ENCODE measurements at regions not wholly inside any gene's neighbourhood (a gene's known extent, or its start where the extent isn't known, plus 50 kb on each side); places are given as distances from the start of the nearest gene placed in this dataset.
"Not testable (repeated sequence)": the region's sequence is repeated elsewhere in the genome, so short reads cannot be mapped to it uniquely, and the experiment has no call there.

GRCh38 chr9:75282047-75282446 lies 193.7 kb downstream of the OSTF1 start:
- no peak for DNase-seq (ENCODE audit: low read depth)

- no peak for DNase-seq (ENCODE audit: low read depth)
Observed at GRCh38 chr9:75289332-75289731, 201.0 kb downstream of the OSTF1 start.

- DNase-seq (ENCODE audit: low read depth), result no peak
Observed at GRCh38 chr9:75299324-75299723, 211.0 kb downstream of the OSTF1 start.

- no peak for DNase-seq (ENCODE audit: low read depth)
Observed at GRCh38 chr9:75333624-75334023, 245.3 kb downstream of the OSTF1 start.

- no peak for DNase-seq (ENCODE audit: low read depth)
Observed at GRCh38 chr9:75358846-75359245, 270.5 kb downstream of the OSTF1 start.

GRCh38 chr9:75359638-75360037 lies 271.3 kb downstream of the OSTF1 start:
- no peak for DNase-seq (ENCODE audit: low read depth)

- DNase-seq (ENCODE audit: low read depth), result no peak
Observed at GRCh38 chr9:75360252-75360651, 271.9 kb downstream of the OSTF1 start.

- not testable (repeated sequence) for DNase-seq (ENCODE audit: low read depth)
Observed at GRCh38 chr9:75362446-75362845, 274.1 kb downstream of the OSTF1 start.

GRCh38 chr9:75365196-75365595 lies 276.9 kb downstream of the OSTF1 start:
- DNase-seq (ENCODE audit: low read depth), result no peak

- DNase-seq (ENCODE audit: low read depth), result no peak
Observed at GRCh38 chr9:75369989-75370388, 281.7 kb downstream of the OSTF1 start.

GRCh38 chr9:75372499-75373268 lies 284.4 kb downstream of the OSTF1 start:
- peak; percentile 19 for DNase-seq (ENCODE audit: low read depth)

GRCh38 chr9:75376680-75377254 lies 288.5 kb downstream of the OSTF1 start:
- DNase-seq (ENCODE audit: low read depth), result peak; percentile 5

GRCh38 chr9:75378036-75378435 lies 289.7 kb downstream of the OSTF1 start:
- peak; percentile 3 for DNase-seq (ENCODE audit: low read depth)

- no peak for DNase-seq (ENCODE audit: low read depth)
Observed at GRCh38 chr9:75378926-75379325, 290.6 kb downstream of the OSTF1 start.

GRCh38 chr9:75382126-75382525 lies 293.8 kb downstream of the OSTF1 start:
- no peak for DNase-seq (ENCODE audit: low read depth)

GRCh38 chr9:75383420-75384034 lies 295.2 kb downstream of the OSTF1 start:
- not testable (repeated sequence) for DNase-seq (ENCODE audit: low read depth)

- no peak for DNase-seq (ENCODE audit: low read depth)
Observed at GRCh38 chr9:75385236-75385635, 296.9 kb downstream of the OSTF1 start.

GRCh38 chr9:75389101-75389500 lies 300.8 kb downstream of the OSTF1 start:
- DNase-seq (ENCODE audit: low read depth), result peak; percentile 55

GRCh38 chr9:75390951-75391350 lies 302.6 kb downstream of the OSTF1 start:
- no peak for DNase-seq (ENCODE audit: low read depth)

- no peak for DNase-seq (ENCODE audit: low read depth)
Observed at GRCh38 chr9:75391497-75391896, 303.2 kb downstream of the OSTF1 start.

GRCh38 chr9:75395336-75395735 lies 307.0 kb downstream of the OSTF1 start:
- no peak for DNase-seq (ENCODE audit: low read depth)

- DNase-seq (ENCODE audit: low read depth), result no peak
Observed at GRCh38 chr9:75397836-75398235, 309.5 kb downstream of the OSTF1 start.

GRCh38 chr9:75408391-75408790 lies 320.1 kb downstream of the OSTF1 start:
- DNase-seq (ENCODE audit: low read depth), result no peak

Measured in stromal cell of bone marrow (primary cell).